Upper lobe of left lung (tissue), 4 donors: ENCODE measurements at regions not wholly inside any gene's neighbourhood (a gene's known extent, or its start where the extent isn't known, plus 50 kb on each side); places are given as distances from the start of the nearest gene placed in this dataset.

Experiments
- POLR2A ChIP-seq, 4 donors: fragments of 450-650 bp; IDR thresholded peaks; one replicate each; pipeline ENCODE4 v1.5.1; 2016 to 2017; ENCODE audit warnings: antibody characterized with exemption in 4 of 4, mild to moderate bottlenecking in 2 of 4
- TF ChIP-seq, protein P1 (sequence below), 6 experiments: fragments of 450-650 bp in 4 of 6; fragments of 200-600 bp in 2 of 6; sonication (generic) in 2 of 6; IDR thresholded peaks; one replicate each; pipeline ENCODE4 v1.5.1; 2016 to 2019; ENCODE audit warnings: antibody characterized with exemption in 6 of 6

DNA sequence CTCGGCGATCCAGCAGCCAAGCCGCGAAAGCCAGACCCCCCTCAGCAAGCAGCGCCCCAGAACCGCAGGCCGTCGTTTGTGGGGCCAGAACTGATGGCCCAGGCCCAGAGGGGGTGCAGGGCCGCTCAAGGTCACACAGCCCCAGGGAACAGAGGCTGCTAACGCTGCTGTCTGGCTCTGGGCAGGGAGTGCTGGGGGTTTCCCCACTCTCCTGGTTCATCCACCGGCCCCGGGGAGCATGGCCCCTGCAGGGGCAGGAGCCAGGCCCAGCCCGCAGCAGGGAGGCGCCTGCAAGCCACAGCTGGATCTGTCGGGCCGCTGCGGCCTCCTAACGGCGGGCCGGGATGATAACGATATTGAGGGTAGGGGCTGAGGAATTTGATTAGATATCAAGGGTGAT is 64.8 kb upstream of the IGFBPL1 start:
- TF ChIP-seq, protein P1, sequence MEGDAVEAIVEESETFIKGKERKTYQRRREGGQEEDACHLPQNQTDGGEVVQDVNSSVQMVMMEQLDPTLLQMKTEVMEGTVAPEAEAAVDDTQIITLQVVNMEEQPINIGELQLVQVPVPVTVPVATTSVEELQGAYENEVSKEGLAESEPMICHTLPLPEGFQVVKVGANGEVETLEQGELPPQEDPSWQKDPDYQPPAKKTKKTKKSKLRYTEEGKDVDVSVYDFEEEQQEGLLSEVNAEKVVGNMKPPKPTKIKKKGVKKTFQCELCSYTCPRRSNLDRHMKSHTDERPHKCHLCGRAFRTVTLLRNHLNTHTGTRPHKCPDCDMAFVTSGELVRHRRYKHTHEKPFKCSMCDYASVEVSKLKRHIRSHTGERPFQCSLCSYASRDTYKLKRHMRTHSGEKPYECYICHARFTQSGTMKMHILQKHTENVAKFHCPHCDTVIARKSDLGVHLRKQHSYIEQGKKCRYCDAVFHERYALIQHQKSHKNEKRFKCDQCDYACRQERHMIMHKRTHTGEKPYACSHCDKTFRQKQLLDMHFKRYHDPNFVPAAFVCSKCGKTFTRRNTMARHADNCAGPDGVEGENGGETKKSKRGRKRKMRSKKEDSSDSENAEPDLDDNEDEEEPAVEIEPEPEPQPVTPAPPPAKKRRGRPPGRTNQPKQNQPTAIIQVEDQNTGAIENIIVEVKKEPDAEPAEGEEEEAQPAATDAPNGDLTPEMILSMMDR (IDR thresholded peaks at IDR 0.05): no peak
- no peak for TF ChIP-seq POLR2A (IDR thresholded peaks at IDR 0.05)
